ENCODE measurements at regions not wholly inside any gene's neighbourhood (a gene's known extent, or its start where the extent isn't known, plus 50 kb on each side); places are given as distances from the start of the nearest gene placed in this dataset.

- H3K36me3 ChIP-seq, result no peaks in the 10 kb centered on the region
- H3K27ac ChIP-seq, result no peak overlapping the region
- WGBS, 3 donors, result 90 to 95% (median 93%) methylated on average over 3 of the region's 3 CpGs
- TF ChIP-seq CTCF (IDR thresholded peaks at IDR 0.05) (no peak), POLR2A (IDR thresholded peaks at IDR 0.05) (no peak), EP300 (IDR thresholded peaks at IDR 0.05) (no peak)
- H3K9me3 ChIP-seq, result no peaks in the 10 kb centered on the region
- H3K4me1 ChIP-seq (ENCODE audit: insufficient read depth), result no peaks in the 10 kb centered on the region
- no peak for DNase-seq
- no peaks in the 10 kb centered on the region for H3K27me3 ChIP-seq
- H3K4me3 ChIP-seq, result no peak overlapping the region
- intact Hi-C loops (cut with DNase I), result no loop called here
These were observed 316.2 kb downstream of the CWC27 start for GRCh38 chr5:65084795-65085515.

GRCh38 chr5:65085516-65085850, 316.8 kb downstream of the CWC27 start:
- Histone ChIP-seq H3K27me3 (no peaks in the 10 kb centered on the region), H3K4me1 (ENCODE audit: insufficient read depth) (no peaks in the 10 kb centered on the region), H3K9me3 (no peaks in the 10 kb centered on the region), H3K4me3 (no peak overlapping the region), H3K36me3 (no peaks in the 10 kb centered on the region), H3K27ac (no peak overlapping the region)
- DNase-seq, result no peak
- TF ChIP-seq EP300 (IDR thresholded peaks at IDR 0.05), result no peak
- no peak for TF ChIP-seq CTCF (IDR thresholded peaks at IDR 0.05)
- TF ChIP-seq POLR2A (IDR thresholded peaks at IDR 0.05), result no peak
- WGBS, 3 donors, result 82 to 97% (median 96%) methylated on average over 1 of the region's 1 CpG
- intact Hi-C loops (cut with DNase I), result no loop called here

GRCh38 chr5:65086234-65086890, 317.6 kb downstream of the CWC27 start:
- no peaks in the 10 kb centered on the region for H3K9me3 ChIP-seq
- H3K4me3 ChIP-seq, result no peak overlapping the region
- no peak for TF ChIP-seq EP300 (IDR thresholded peaks at IDR 0.05)
- no peak for TF ChIP-seq POLR2A (IDR thresholded peaks at IDR 0.05)
- no peak for TF ChIP-seq CTCF (IDR thresholded peaks at IDR 0.05)
- H3K36me3 ChIP-seq, result no peaks in the 10 kb centered on the region
- H3K4me1 ChIP-seq (ENCODE audit: insufficient read depth), result no peaks in the 10 kb centered on the region
- no peak overlapping the region for H3K27ac ChIP-seq
- H3K27me3 ChIP-seq, result no peaks in the 10 kb centered on the region
- intact Hi-C loops (cut with DNase I), result no loop called here
- no peak for DNase-seq
- WGBS, 3 donors, result 75 to 86% (median 84%) methylated on average over 3 of the region's 3 CpGs

DNA sequence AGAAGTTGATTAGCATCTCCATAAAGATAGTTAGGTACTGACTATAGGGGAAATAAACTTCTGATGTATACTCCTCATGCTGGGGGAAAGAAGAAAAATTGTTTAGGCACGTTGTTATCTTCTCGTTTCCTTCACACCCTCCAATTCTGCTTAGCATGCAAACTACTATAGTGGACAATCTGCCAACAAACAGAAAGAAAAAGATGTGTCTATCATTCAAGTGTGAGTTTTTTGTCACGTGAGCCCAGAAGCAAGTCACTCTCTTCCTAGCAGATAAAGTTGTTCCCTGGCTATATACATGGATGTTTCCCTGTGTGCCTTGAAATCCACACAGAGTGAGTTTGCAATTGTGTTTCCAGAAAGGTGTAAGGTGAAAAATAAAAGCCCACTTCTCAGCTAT, 318.4 kb downstream of the CWC27 start:
- H3K4me3 ChIP-seq, result no peak overlapping the region
- 48 to 58% (median 58%) methylated on average over 3 of the region's 3 CpGs for WGBS, 3 donors
- no peak overlapping the region for H3K27ac ChIP-seq
- intact Hi-C loops (cut with DNase I), result no loop called here
- H3K4me1 ChIP-seq (ENCODE audit: insufficient read depth), result no peaks in the 10 kb centered on the region
- no peak for DNase-seq
- H3K36me3 ChIP-seq, result no peaks in the 10 kb centered on the region
- no peaks in the 10 kb centered on the region for H3K9me3 ChIP-seq
- no peaks in the 10 kb centered on the region for H3K27me3 ChIP-seq
- TF ChIP-seq POLR2A (IDR thresholded peaks at IDR 0.05) (no peak), CTCF (IDR thresholded peaks at IDR 0.05) (no peak), EP300 (IDR thresholded peaks at IDR 0.05) (no peak)

Data from ovary (tissue), 7 donors.